BE2C (cell line): ENCODE measurements at regions not wholly inside any gene's neighbourhood (a gene's known extent, or its start where the extent isn't known, plus 50 kb on each side); places are given as distances from the start of the nearest gene placed in this dataset.

Experiments
- DNase-seq: peaks from one replicate; pipeline ENCODE4 v3.0.0-alpha.2; 2020
- H3K27me3 ChIP-seq: fragments of 250-450 bp; sonication (Bioruptor Pico); 2 replicates; pipeline ENCODE4 v1.5.1; 2020; ENCODE audit warnings: mild to moderate bottlenecking
- H3K36me3 ChIP-seq: fragments of 250-450 bp; sonication (Bioruptor Pico); 2 replicates; pipeline ENCODE4 v1.5.1; 2020; ENCODE audit warnings: mild to moderate bottlenecking
- H3K4me1 ChIP-seq: fragments of 250-450 bp; sonication (Bioruptor Pico); 2 replicates; pipeline ENCODE4 v1.5.1; 2020
- H3K4me3 ChIP-seq: 2 replicates; pipeline ENCODE4 v1.5.1; 2011; ENCODE audit warnings: low read depth, low read length
- H3K9me3 ChIP-seq: fragments of 250-450 bp; sonication (Bioruptor Pico); 2 replicates; pipeline ENCODE4 v1.5.1; 2020
- CTCF ChIP-seq: IDR thresholded peaks from 2 replicates; pipeline ENCODE4 v1.5.1; 2012; ENCODE audit warnings: mild to moderate bottlenecking, low read depth, low read length

GRCh38 chr14:85146779-85147178 is 383.2 kb upstream of the FLRT2 start:
- TF ChIP-seq CTCF: no peak
- no peak for DNase-seq
- Histone ChIP-seq H3K36me3 (no peaks in the 10 kb centered on the region), H3K4me1 (no peaks in the 10 kb centered on the region), H3K4me3 (no peak overlapping the region), H3K27me3 (no peaks in the 10 kb centered on the region), H3K9me3 (no peaks in the 10 kb centered on the region)

GRCh38 chr14:85150166-85150565 is 379.8 kb upstream of the FLRT2 start:
- Histone ChIP-seq H3K4me1 (no peaks in the 10 kb centered on the region), H3K9me3 (no peaks in the 10 kb centered on the region), H3K4me3 (no peak overlapping the region), H3K27me3 (no peaks in the 10 kb centered on the region), H3K36me3 (no peaks in the 10 kb centered on the region)
- DNase-seq: no peak
- TF ChIP-seq CTCF: no peak

- no peak for DNase-seq
- no peaks in the 10 kb centered on the region for H3K36me3 ChIP-seq
- peaks cover 4% of the 10 kb centered on the region; the same call in 1 of the 2 replicates for H3K9me3 ChIP-seq
- TF ChIP-seq CTCF: no peak
- H3K27me3 ChIP-seq: no peaks in the 10 kb centered on the region
- H3K4me3 ChIP-seq: no peak overlapping the region
- H3K4me1 ChIP-seq: no peaks in the 10 kb centered on the region
Measured at GRCh38 chr14:85154714-85155113, 375.2 kb upstream of the FLRT2 start.

GRCh38 chr14:85156319-85156718 is 373.6 kb upstream of the FLRT2 start:
- Histone ChIP-seq H3K9me3 (peaks cover 4% of the 10 kb centered on the region; the same call in 1 of the 2 replicates), H3K27me3 (no peaks in the 10 kb centered on the region), H3K4me3 (no peak overlapping the region), H3K36me3 (no peaks in the 10 kb centered on the region), H3K4me1 (no peaks in the 10 kb centered on the region)
- no peak for TF ChIP-seq CTCF
- DNase-seq: no peak

GRCh38 chr14:85159726-85160125 is 370.2 kb upstream of the FLRT2 start:
- no peak for TF ChIP-seq CTCF
- H3K36me3 ChIP-seq: no peaks in the 10 kb centered on the region
- no peak overlapping the region for H3K4me3 ChIP-seq
- no peaks in the 10 kb centered on the region for H3K27me3 ChIP-seq
- peaks cover 4% of the 10 kb centered on the region; the same call in 1 of the 2 replicates for H3K9me3 ChIP-seq
- H3K4me1 ChIP-seq: no peaks in the 10 kb centered on the region
- DNase-seq: no peak

GRCh38 chr14:85165094-85165493 is 364.9 kb upstream of the FLRT2 start:
- no peaks in the 10 kb centered on the region for H3K9me3 ChIP-seq
- DNase-seq: no peak
- no peak overlapping the region for H3K4me3 ChIP-seq
- no peak for TF ChIP-seq CTCF
- H3K27me3 ChIP-seq: no peaks in the 10 kb centered on the region
- H3K36me3 ChIP-seq: no peaks in the 10 kb centered on the region
- H3K4me1 ChIP-seq: no peaks in the 10 kb centered on the region
